Activated T-cell treated with anti-CD3 and anti-CD28 coated beads, Interleukin-2, amount 50 U/mL, for 72 hours (primary cell): ENCODE measurements at regions not wholly inside any gene's neighbourhood (a gene's known extent, or its start where the extent isn't known, plus 50 kb on each side); places are given as distances from the start of the nearest gene placed in this dataset.
"Not testable (repeated sequence)": the region's sequence is repeated elsewhere in the genome, so short reads cannot be mapped to it uniquely, and the experiment has no call there.

ENCODE experiments used
- ATAC-seq, 2 donors: fragments of 150-1000 bp; cut with Tn5 transposase; replicated peaks in 1 of 2; 2 replicates each; pipeline ENCODE4 v1.10.0; 2021; ENCODE audit warnings: moderate library complexity in 2 of 2, mild to moderate bottlenecking in 1 of 2
- DNase-seq, 2 donors: peaks; one replicate each; pipeline ENCODE4 v3.0.0; 2021 to 2022; ENCODE audit warnings: mixed read lengths in 1 of 2
- H3K27ac Mint-ChIP-seq: one replicate; pipeline ENCODE4 v1.8.0; 2022; ENCODE audit warnings: mild to moderate bottlenecking, moderate library complexity, mixed read lengths
- H3K27me3 Mint-ChIP-seq: one replicate; pipeline ENCODE4 v1.8.0; 2022; ENCODE audit warnings: low read depth, mixed read lengths
- H3K36me3 Mint-ChIP-seq, 2 donors: one replicate each; pipeline ENCODE4 v1.8.0; 2022; ENCODE audit warnings: mixed read lengths in 2 of 2, mild to moderate bottlenecking in 1 of 2; ENCODE audit not compliant: insufficient read depth in 2 of 2
- H3K4me1 Mint-ChIP-seq: one replicate; pipeline ENCODE4 v1.8.0; 2022; ENCODE audit warnings: low read depth, mixed read lengths
- H3K4me3 Mint-ChIP-seq, 2 donors: one replicate each; pipeline ENCODE4 v1.8.0; 2022; ENCODE audit warnings: mild to moderate bottlenecking in 2 of 2, mixed read lengths in 2 of 2, moderate library complexity in 2 of 2
- H3K9me3 Mint-ChIP-seq, 2 donors: one replicate each; pipeline ENCODE4 v1.8.0; 2022; ENCODE audit warnings: mixed read lengths in 2 of 2

- ATAC-seq, H3K9me3 Mint-ChIP-seq, H3K4me1 Mint-ChIP-seq, H3K4me3 Mint-ChIP-seq, DNase-seq, H3K36me3 Mint-ChIP-seq, H3K27me3 Mint-ChIP-seq, H3K27ac Mint-ChIP-seq: not testable (repeated sequence)
Observed at GRCh38 chr1:83194610-83195009, 804.3 kb downstream of the TTLL7 start.

- H3K9me3 Mint-ChIP-seq, H3K36me3 Mint-ChIP-seq, H3K27ac Mint-ChIP-seq, H3K27me3 Mint-ChIP-seq, DNase-seq, H3K4me1 Mint-ChIP-seq, H3K4me3 Mint-ChIP-seq, ATAC-seq: not testable (repeated sequence)
Observed at GRCh38 chr1:83182033-83182728, 816.8 kb downstream of the TTLL7 start.

GRCh38 chr1:83180621-83181020, 818.3 kb downstream of the TTLL7 start:
- H3K9me3 Mint-ChIP-seq, H3K4me3 Mint-ChIP-seq, DNase-seq, ATAC-seq, H3K36me3 Mint-ChIP-seq, H3K27me3 Mint-ChIP-seq, H3K27ac Mint-ChIP-seq, H3K4me1 Mint-ChIP-seq: not testable (repeated sequence)

DNA sequence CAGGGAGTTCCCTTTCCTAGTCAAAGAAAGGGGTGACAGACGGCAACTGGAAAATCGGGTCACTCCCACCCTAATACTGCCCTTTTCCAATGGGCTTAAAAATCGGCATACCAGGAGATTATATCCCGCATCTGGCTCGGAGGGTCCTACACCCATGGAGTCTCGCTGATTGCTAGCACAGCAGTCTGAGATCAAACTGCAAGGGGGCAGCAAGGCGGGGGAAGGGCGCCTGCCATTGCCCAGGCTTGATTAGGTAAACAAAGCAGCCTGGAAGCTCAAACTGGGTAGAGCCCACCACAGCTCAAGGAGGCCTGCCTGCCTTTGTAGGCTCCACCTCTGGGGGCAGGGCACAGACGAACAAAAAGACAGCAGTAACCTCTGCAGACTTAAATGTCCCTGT, 831.3 kb downstream of the TTLL7 start:
- H3K36me3 Mint-ChIP-seq, H3K27ac Mint-ChIP-seq, DNase-seq, ATAC-seq, H3K27me3 Mint-ChIP-seq, H3K9me3 Mint-ChIP-seq, H3K4me1 Mint-ChIP-seq, H3K4me3 Mint-ChIP-seq: not testable (repeated sequence)

DNA sequence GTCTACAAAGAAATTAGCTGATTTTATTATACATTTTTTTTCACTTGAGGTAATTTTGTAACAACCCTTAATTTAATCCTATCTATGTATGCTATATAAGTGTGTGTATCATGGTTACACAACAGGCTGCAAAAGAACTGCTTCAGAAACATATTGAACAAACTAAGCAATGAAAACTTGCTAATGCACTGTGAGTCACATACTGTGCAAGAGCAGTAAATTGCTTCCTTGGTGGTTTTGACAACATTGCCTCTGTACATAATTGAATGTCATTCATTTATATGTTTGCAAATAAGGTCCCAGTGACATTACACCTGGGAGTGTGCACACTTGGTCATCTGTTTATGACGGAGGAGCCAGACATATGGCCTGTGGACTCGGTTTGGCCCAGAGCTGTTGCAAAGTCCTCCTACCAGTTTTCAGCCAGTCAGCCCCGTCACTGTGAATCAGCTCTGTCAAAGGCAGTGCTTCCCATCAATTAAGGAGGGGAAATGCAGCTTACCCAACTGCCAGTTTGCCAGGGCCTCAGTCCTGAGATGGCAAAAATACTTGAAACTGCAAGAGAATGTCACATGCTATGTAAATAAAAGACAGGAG, 835.0 kb downstream of the TTLL7 start:
- not testable (repeated sequence) for H3K9me3 Mint-ChIP-seq, H3K27ac Mint-ChIP-seq, H3K27me3 Mint-ChIP-seq, H3K4me1 Mint-ChIP-seq, H3K4me3 Mint-ChIP-seq, DNase-seq, ATAC-seq, H3K36me3 Mint-ChIP-seq

DNA sequence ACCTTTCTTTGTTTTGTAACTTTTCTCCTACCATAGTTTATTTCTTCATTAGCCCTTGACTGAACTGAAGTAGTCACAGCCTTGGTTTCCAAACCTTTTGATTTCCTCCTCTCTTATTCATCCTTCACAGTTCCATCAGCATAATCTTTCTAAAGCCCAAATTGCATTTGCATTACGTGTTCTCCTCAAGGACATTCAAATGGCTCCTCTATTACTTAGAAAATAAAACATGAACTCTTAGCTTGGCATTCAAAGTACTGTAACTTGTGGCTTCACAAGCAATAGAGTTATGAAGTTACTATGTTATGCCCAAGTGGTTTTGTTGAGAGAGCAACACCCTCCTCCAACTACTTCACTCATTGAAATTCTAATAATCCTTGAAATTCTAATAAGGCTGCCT, 840.0 kb downstream of the TTLL7 start:
- H3K4me1 Mint-ChIP-seq, ATAC-seq, H3K27me3 Mint-ChIP-seq, H3K4me3 Mint-ChIP-seq, H3K27ac Mint-ChIP-seq, H3K36me3 Mint-ChIP-seq, H3K9me3 Mint-ChIP-seq, DNase-seq: not testable (repeated sequence)

- not testable (repeated sequence) for H3K4me1 Mint-ChIP-seq, H3K27ac Mint-ChIP-seq, H3K27me3 Mint-ChIP-seq, DNase-seq, ATAC-seq, H3K4me3 Mint-ChIP-seq, H3K9me3 Mint-ChIP-seq, H3K36me3 Mint-ChIP-seq
Observed at GRCh38 chr1:83154306-83154705, 844.6 kb downstream of the TTLL7 start.

GRCh38 chr1:83151167-83151898, 847.6 kb downstream of the TTLL7 start:
- not testable (repeated sequence) for H3K27me3 Mint-ChIP-seq, H3K9me3 Mint-ChIP-seq, H3K36me3 Mint-ChIP-seq, H3K4me3 Mint-ChIP-seq, DNase-seq, H3K4me1 Mint-ChIP-seq, H3K27ac Mint-ChIP-seq
- peak; percentile 60 to 67 for ATAC-seq

DNA sequence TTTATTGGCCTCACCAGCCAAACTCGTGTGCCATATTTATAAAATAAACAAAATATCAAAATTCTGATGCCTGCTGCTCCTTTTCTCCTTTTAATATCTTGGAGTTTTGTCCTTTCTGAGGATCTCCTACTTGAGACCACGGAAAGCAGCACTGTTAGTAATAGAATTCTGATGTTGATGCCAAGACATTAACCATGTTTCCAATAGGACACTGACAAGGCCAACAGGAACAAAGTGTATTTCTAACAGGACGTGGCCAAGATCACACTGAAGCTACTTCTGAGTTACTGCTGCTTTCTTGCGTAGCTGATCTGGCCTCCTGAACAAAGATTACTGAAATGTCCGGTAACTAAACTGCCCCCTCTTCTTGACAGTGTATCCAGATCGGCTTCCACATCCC, 848.5 kb downstream of the TTLL7 start:
- ATAC-seq, H3K4me1 Mint-ChIP-seq, H3K36me3 Mint-ChIP-seq, H3K27me3 Mint-ChIP-seq, H3K9me3 Mint-ChIP-seq, H3K4me3 Mint-ChIP-seq, H3K27ac Mint-ChIP-seq, DNase-seq: not testable (repeated sequence)

- not testable (repeated sequence) for H3K27me3 Mint-ChIP-seq, DNase-seq, H3K27ac Mint-ChIP-seq, H3K9me3 Mint-ChIP-seq, H3K4me3 Mint-ChIP-seq, H3K4me1 Mint-ChIP-seq, H3K36me3 Mint-ChIP-seq
- ATAC-seq: peak in 1 of 2 donors; percentile 33
Observed at GRCh38 chr1:83145820-83146219, 853.1 kb downstream of the TTLL7 start.

DNA sequence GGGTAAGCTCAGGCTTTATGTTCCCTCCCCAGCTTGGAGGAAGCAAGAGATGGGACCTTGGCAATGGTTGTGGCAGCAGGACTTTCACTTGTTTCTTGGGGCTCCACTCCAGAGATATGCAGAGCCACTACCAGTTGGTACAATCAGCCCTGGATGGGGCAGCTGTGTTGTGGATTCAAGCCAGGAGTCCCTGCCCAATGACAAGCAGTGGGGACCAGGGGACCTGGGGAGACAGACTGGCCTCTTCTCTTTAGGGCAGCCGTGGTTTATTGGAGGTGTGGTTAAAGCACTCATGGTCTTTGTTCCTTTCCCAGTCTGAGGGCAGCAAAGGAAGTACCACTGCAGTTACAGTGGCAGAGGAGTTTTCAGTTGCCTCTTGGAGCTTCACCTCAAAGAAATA, 856.1 kb downstream of the TTLL7 start:
- H3K9me3 Mint-ChIP-seq, ATAC-seq, H3K27ac Mint-ChIP-seq, H3K27me3 Mint-ChIP-seq, H3K36me3 Mint-ChIP-seq, H3K4me1 Mint-ChIP-seq, DNase-seq, H3K4me3 Mint-ChIP-seq: not testable (repeated sequence)

GRCh38 chr1:83135524-83136157, 863.3 kb downstream of the TTLL7 start:
- H3K36me3 Mint-ChIP-seq, H3K4me1 Mint-ChIP-seq, ATAC-seq, H3K9me3 Mint-ChIP-seq, H3K27me3 Mint-ChIP-seq, DNase-seq, H3K4me3 Mint-ChIP-seq, H3K27ac Mint-ChIP-seq: not testable (repeated sequence)

DNA sequence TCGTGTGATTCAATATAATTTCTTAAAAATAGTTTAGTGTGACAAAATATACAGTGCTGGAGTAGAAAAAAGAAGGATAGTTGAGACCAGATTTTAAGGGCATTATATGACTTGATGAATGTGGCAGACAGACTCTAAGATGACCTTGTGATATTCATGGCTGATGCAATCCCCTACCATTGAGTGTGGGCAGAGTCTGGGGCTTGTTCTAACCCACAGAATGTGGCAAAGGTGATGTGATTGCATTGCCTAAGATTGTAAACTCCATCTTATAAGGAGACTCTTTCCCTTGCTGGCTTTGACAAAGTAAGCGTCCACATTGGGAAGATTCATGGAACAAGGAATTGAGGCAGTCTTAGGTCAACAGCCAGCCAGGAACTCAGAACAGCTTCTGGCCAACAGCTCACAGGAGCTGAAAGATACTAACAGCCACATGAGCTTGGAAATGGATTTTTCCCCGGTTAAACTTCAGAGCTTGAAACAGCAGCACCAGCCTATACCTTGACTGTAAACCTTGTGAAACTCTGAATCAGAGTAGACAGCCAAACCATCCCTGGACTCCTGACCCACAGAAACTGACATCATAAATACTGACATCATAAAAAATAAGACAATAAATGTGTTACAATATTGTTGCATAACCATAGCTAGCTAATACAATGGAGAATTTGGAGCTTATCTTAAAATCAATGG, 864.5 kb downstream of the TTLL7 start:
- H3K27me3 Mint-ChIP-seq, H3K4me1 Mint-ChIP-seq, DNase-seq, H3K9me3 Mint-ChIP-seq, H3K4me3 Mint-ChIP-seq, H3K36me3 Mint-ChIP-seq: not testable (repeated sequence)
- peak; percentile 98 to 99 for ATAC-seq
- peak overlapping the region; percentile 19 for H3K27ac Mint-ChIP-seq
